ENCODE measurements at regions not wholly inside any gene's neighbourhood (a gene's known extent, or its start where the extent isn't known, plus 50 kb on each side); places are given as distances from the start of the nearest gene placed in this dataset.

DNA sequence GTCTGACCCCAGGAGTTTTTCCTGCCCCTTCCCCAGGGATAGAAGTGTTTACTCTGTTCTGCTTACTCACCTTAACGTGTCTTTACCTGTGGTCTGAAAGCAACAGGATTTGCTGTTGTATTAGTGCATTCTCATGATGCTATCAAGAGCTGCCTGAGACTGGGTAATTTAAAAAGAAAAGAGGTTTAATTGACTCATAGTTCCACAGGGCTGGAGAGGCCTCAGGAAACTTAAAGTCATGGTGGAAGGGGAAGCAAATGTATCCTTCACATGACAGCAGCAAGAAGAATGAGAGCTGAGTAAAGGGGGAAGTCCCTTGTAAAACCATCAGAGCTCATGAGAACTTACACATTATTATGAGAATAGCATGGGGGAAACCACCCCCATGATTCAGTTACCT lies 240.4 kb downstream of the SNAPC1 start:
- TF ChIP-seq YY1 (IDR thresholded peaks at IDR 0.05): no peak
- TF ChIP-seq, protein P1, sequence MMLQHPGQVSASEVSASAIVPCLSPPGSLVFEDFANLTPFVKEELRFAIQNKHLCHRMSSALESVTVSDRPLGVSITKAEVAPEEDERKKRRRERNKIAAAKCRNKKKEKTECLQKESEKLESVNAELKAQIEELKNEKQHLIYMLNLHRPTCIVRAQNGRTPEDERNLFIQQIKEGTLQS (IDR thresholded peaks at IDR 0.05): no peak
- TF ChIP-seq FOXA2 (IDR thresholded peaks at IDR 0.05): no peak
- TF ChIP-seq HNF4A (conservative IDR thresholded peaks at IDR 0.05): no peak
- TF ChIP-seq SP1 (IDR thresholded peaks at IDR 0.05): no peak
- TF ChIP-seq, protein P2, sequence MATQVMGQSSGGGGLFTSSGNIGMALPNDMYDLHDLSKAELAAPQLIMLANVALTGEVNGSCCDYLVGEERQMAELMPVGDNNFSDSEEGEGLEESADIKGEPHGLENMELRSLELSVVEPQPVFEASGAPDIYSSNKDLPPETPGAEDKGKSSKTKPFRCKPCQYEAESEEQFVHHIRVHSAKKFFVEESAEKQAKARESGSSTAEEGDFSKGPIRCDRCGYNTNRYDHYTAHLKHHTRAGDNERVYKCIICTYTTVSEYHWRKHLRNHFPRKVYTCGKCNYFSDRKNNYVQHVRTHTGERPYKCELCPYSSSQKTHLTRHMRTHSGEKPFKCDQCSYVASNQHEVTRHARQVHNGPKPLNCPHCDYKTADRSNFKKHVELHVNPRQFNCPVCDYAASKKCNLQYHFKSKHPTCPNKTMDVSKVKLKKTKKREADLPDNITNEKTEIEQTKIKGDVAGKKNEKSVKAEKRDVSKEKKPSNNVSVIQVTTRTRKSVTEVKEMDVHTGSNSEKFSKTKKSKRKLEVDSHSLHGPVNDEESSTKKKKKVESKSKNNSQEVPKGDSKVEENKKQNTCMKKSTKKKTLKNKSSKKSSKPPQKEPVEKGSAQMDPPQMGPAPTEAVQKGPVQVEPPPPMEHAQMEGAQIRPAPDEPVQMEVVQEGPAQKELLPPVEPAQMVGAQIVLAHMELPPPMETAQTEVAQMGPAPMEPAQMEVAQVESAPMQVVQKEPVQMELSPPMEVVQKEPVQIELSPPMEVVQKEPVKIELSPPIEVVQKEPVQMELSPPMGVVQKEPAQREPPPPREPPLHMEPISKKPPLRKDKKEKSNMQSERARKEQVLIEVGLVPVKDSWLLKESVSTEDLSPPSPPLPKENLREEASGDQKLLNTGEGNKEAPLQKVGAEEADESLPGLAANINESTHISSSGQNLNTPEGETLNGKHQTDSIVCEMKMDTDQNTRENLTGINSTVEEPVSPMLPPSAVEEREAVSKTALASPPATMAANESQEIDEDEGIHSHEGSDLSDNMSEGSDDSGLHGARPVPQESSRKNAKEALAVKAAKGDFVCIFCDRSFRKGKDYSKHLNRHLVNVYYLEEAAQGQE (IDR thresholded peaks at IDR 0.05): no peak
- TF ChIP-seq EGR1 (IDR thresholded peaks at IDR 0.05; ENCODE audit: low read depth in 2 of 2): no peak
- H3K4me1 ChIP-seq (ENCODE audit: control insufficient read depth in 4 of 4, insufficient read depth in 4 of 4, low read length in 3 of 4): no peaks in the 10 kb centered on the region

DNA sequence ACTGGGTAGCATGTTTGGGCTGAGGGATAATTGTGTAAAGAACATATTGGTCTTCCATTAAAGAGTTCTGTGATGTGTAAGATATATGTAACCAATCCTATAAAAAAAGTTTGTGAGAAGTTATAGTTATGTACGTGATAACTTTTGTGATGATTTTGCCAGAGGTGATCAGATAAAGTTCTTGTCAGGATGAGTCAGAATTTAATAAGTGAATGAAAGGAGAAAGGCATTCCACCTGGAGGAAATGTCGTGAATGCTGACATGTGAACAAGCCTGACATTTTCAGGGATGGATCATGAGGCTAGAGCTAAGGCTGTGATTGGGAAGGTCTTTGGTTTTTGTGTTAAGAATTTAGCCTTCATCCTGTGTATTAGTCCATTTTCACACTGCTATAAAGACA lies 241.5 kb downstream of the SNAPC1 start:
- WGBS: 57% methylated on average over 2 of the region's 2 CpGs
- Histone ChIP-seq H3K4me3 (ENCODE audit: low read depth in 1 of 3, low read length in 3 of 3) (no peak overlapping the region), H3K36me3 (ENCODE audit: control insufficient read depth in 4 of 4, insufficient read depth in 3 of 4, low read depth in 1 of 4, low read length in 3 of 4) (no peaks in the 10 kb centered on the region), H3K4me1 (ENCODE audit: control insufficient read depth in 4 of 4, insufficient read depth in 4 of 4, low read length in 3 of 4) (no peaks in the 10 kb centered on the region), H3K27me3 (ENCODE audit: control insufficient read depth in 4 of 4, insufficient read depth in 4 of 4, low read length in 3 of 4) (no peaks in the 10 kb centered on the region), H3K9ac (ENCODE audit: low read depth in 1 of 2, low read length in 2 of 2) (no peak overlapping the region), H3K9me3 (ENCODE audit: control insufficient read depth in 4 of 4, low read length in 3 of 4) (no peaks in the 10 kb centered on the region), H3K27ac (ENCODE audit: low read depth in 1 of 2, low read length in 2 of 2) (no peak overlapping the region)
- no peak for TF ChIP-seq HNF4G (IDR thresholded peaks at IDR 0.05)
- TF ChIP-seq, protein P3, sequence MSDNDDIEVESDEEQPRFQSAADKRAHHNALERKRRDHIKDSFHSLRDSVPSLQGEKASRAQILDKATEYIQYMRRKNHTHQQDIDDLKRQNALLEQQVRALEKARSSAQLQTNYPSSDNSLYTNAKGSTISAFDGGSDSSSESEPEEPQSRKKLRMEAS (IDR thresholded peaks at IDR 0.05): no peak
- TF ChIP-seq, protein P4, sequence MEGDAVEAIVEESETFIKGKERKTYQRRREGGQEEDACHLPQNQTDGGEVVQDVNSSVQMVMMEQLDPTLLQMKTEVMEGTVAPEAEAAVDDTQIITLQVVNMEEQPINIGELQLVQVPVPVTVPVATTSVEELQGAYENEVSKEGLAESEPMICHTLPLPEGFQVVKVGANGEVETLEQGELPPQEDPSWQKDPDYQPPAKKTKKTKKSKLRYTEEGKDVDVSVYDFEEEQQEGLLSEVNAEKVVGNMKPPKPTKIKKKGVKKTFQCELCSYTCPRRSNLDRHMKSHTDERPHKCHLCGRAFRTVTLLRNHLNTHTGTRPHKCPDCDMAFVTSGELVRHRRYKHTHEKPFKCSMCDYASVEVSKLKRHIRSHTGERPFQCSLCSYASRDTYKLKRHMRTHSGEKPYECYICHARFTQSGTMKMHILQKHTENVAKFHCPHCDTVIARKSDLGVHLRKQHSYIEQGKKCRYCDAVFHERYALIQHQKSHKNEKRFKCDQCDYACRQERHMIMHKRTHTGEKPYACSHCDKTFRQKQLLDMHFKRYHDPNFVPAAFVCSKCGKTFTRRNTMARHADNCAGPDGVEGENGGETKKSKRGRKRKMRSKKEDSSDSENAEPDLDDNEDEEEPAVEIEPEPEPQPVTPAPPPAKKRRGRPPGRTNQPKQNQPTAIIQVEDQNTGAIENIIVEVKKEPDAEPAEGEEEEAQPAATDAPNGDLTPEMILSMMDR (IDR thresholded peaks at IDR 0.05; ENCODE audit: low read depth, low read length, missing input control): no peak
- TF ChIP-seq HNF4A (conservative IDR thresholded peaks at IDR 0.05): no peak
- no peak for TF ChIP-seq EGR1 (IDR thresholded peaks at IDR 0.05; ENCODE audit: low read depth in 2 of 2)
- no peak for TF ChIP-seq SP1 (IDR thresholded peaks at IDR 0.05)
- no peak for TF ChIP-seq RAD21 (IDR thresholded peaks at IDR 0.05)
- TF ChIP-seq, protein P5, sequence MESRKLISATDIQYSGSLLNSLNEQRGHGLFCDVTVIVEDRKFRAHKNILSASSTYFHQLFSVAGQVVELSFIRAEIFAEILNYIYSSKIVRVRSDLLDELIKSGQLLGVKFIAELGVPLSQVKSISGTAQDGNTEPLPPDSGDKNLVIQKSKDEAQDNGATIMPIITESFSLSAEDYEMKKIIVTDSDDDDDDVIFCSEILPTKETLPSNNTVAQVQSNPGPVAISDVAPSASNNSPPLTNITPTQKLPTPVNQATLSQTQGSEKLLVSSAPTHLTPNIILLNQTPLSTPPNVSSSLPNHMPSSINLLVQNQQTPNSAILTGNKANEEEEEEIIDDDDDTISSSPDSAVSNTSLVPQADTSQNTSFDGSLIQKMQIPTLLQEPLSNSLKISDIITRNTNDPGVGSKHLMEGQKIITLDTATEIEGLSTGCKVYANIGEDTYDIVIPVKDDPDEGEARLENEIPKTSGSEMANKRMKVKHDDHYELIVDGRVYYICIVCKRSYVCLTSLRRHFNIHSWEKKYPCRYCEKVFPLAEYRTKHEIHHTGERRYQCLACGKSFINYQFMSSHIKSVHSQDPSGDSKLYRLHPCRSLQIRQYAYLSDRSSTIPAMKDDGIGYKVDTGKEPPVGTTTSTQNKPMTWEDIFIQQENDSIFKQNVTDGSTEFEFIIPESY (IDR thresholded peaks at IDR 0.05): no peak
- no peak for TF ChIP-seq JUND (IDR thresholded peaks at IDR 0.05)
- TF ChIP-seq NR2F2 (IDR thresholded peaks at IDR 0.05): no peak
- TF ChIP-seq YY1 (IDR thresholded peaks at IDR 0.05): no peak
- TF ChIP-seq, protein P1 (IDR thresholded peaks at IDR 0.05): no peak
- TF ChIP-seq FOXA1 (IDR thresholded peaks at IDR 0.05): no peak
- no peak for TF ChIP-seq TAF1 (conservative IDR thresholded peaks at IDR 0.05)
- TF ChIP-seq FOXA2 (IDR thresholded peaks at IDR 0.05): no peak
- no peak for TF ChIP-seq GABPA (IDR thresholded peaks at IDR 0.05 in 1 of 2, conservative IDR thresholded peaks at IDR 0.05 in 1 of 2)
- no peak for TF ChIP-seq RXRA (IDR thresholded peaks at IDR 0.05)
- TF ChIP-seq, protein P2 (IDR thresholded peaks at IDR 0.05): no peak
- DNase-seq (ENCODE audit: low spot score): no peak

More for the DNA sequence above, 240.4 kb downstream of the SNAPC1 start:
- WGBS: 29% methylated on average over 1 of the region's 1 CpG
- DNase-seq (ENCODE audit: low spot score): no peak
- Histone ChIP-seq H3K27ac (ENCODE audit: low read depth in 1 of 2, low read length in 2 of 2) (no peak overlapping the region), H3K9me3 (ENCODE audit: control insufficient read depth in 4 of 4, low read length in 3 of 4) (no peaks in the 10 kb centered on the region), H3K36me3 (ENCODE audit: control insufficient read depth in 4 of 4, insufficient read depth in 3 of 4, low read depth in 1 of 4, low read length in 3 of 4) (no peaks in the 10 kb centered on the region), H3K4me3 (ENCODE audit: low read depth in 1 of 3, low read length in 3 of 3) (no peak overlapping the region), H3K27me3 (ENCODE audit: control insufficient read depth in 4 of 4, insufficient read depth in 4 of 4, low read length in 3 of 4) (no peaks in the 10 kb centered on the region), H3K9ac (ENCODE audit: low read depth in 1 of 2, low read length in 2 of 2) (no peak overlapping the region)
